Prostate gland (tissue), 2 donors: ENCODE measurements at regions not wholly inside any gene's neighbourhood (a gene's known extent, or its start where the extent isn't known, plus 50 kb on each side); places are given as distances from the start of the nearest gene placed in this dataset.

Experiments used
- DNase-seq: peaks from one replicate; pipeline ENCODE4 v3.0.0-alpha.2; 2019; ENCODE audit warnings: low spot score
- H3K27ac ChIP-seq, 2 donors: fragments of 200-600 bp; sonication (generic); 2 replicates each; pipeline ENCODE4 v1.5.1; 2017 to 2019
- H3K27me3 ChIP-seq: fragments of 200-600 bp; sonication (generic); replicated peaks from 2 replicates; pipeline ENCODE4 v1.5.1; 2019; ENCODE audit not compliant: insufficient read depth
- H3K36me3 ChIP-seq, 2 donors: fragments of 200-600 bp; sonication (generic); 1 replicate in 1 of 2; 2 replicates in 1 of 2; pipeline versions ENCODE4 v1.5.1 to v1.8.1; 2017 to 2019
- H3K4me1 ChIP-seq: fragments of 200-600 bp; sonication (generic); replicated peaks from 2 replicates; pipeline ENCODE4 v1.5.1; 2019
- H3K4me3 ChIP-seq, 2 donors: fragments of 200-600 bp; sonication (generic); 2 replicates each; pipeline ENCODE4 v1.5.1; 2017 to 2019
- H3K9me3 ChIP-seq: fragments of 200-600 bp; sonication (generic); 2 replicates; pipeline ENCODE4 v1.5.1; 2017
- CTCF ChIP-seq, 4 experiments: fragments of 200-600 bp in 2 of 4; fragments of 450-650 bp in 2 of 4; sonication (generic) in 2 of 4; IDR thresholded peaks; 1 replicate in 3 of 4; 2 replicates in 1 of 4; pipeline ENCODE4 v1.5.1; 2016 to 2019; ENCODE audit warnings: antibody characterized with exemption in 4 of 4, mild to moderate bottlenecking in 2 of 4, moderate library complexity in 2 of 4
- POLR2A ChIP-seq: fragments of 450-650 bp; IDR thresholded peaks from one replicate; pipeline ENCODE4 v1.6.1; 2016; ENCODE audit warnings: antibody characterized with exemption, mild to moderate bottlenecking
- POLR2AphosphoS5 ChIP-seq: sonication (generic); formaldehyde crosslinking; IDR thresholded peaks from one replicate; pipeline ENCODE4 v1.6.1; 2017; ENCODE audit warnings: antibody characterized with exemption
- WGBS: methylation state at CpG from one replicate; pipeline ENCODE4 v1.1.5; 2018; 5-methylcytosine and 5-hydroxymethylcytosine counted together
- intact Hi-C: fragments of 100-400 bp; cut with DNase I; formaldehyde crosslinking; loops from one replicate; pipeline ENCODE4 v1.14.2; 2022

DNA sequence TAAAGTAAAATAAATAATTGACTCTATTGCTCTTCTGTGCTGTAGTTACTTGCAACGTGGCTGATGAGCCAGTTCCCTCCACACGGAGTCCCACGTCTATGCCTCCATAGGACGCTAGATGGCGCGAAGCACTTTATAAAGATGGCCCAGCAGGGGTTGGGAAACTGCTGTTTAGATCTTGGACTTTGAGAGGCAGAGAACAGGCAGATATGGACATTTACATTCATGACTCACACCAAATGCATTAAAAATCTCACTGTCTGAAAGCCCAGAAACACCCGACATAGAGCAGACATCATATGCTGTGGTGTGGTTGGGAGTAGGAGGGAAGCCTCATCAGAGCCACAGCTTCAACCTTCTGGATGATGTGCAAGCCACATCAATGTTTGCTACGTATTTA is 643.1 kb upstream of the ARGLU1 start:
- H3K4me1 ChIP-seq = no peaks in the 10 kb centered on the region
- no peaks in the 10 kb centered on the region for H3K9me3 ChIP-seq
- peak; percentile 49 for DNase-seq
- no peak overlapping the region for H3K27ac ChIP-seq
- 7% methylated on average over 8 of the region's 8 CpGs for WGBS
- TF ChIP-seq POLR2AphosphoS5 (no peak), CTCF (IDR thresholded peaks at IDR 0.05) (peak; percentile 53 to 70 (median 64)), POLR2A (no peak)
- H3K4me3 ChIP-seq = no peak overlapping the region
- H3K27me3 ChIP-seq = no peaks in the 10 kb centered on the region
- intact Hi-C loops = loop anchor here (2.0 to 5.0 kb wide), 2 partner anchors 440 to 941 kb away; no protein-coding TSS in a partner anchor
- H3K36me3 ChIP-seq = no peaks in the 10 kb centered on the region

GRCh38 chr13:107210723-107211030 is 642.7 kb upstream of the ARGLU1 start:
- H3K4me1 ChIP-seq = no peaks in the 10 kb centered on the region
- H3K27me3 ChIP-seq = no peaks in the 10 kb centered on the region
- H3K9me3 ChIP-seq = no peaks in the 10 kb centered on the region
- TF ChIP-seq CTCF (IDR thresholded peaks at IDR 0.05) (no peak), POLR2A (no peak), POLR2AphosphoS5 (no peak)
- H3K27ac ChIP-seq = no peak overlapping the region
- intact Hi-C loops = loop anchor here (2.0 to 5.0 kb wide), 2 partner anchors 440 to 942 kb away; no protein-coding TSS in a partner anchor
- H3K4me3 ChIP-seq = no peak overlapping the region
- 3% methylated on average over 7 of the region's 7 CpGs for WGBS
- no peaks in the 10 kb centered on the region for H3K36me3 ChIP-seq
- DNase-seq = no peak

GRCh38 chr13:107209824-107210722 is 642.1 kb upstream of the ARGLU1 start:
- Histone ChIP-seq H3K36me3 (no peaks in the 10 kb centered on the region), H3K4me1 (no peaks in the 10 kb centered on the region), H3K27me3 (no peaks in the 10 kb centered on the region), H3K9me3 (no peaks in the 10 kb centered on the region), H3K4me3 (no peak overlapping the region), H3K27ac (no peak overlapping the region)
- no peak for DNase-seq
- intact Hi-C loops = loop anchor here (2.0 to 5.0 kb wide), 2 partner anchors 441 to 942 kb away; no protein-coding TSS in a partner anchor
- TF ChIP-seq POLR2A (no peak), CTCF (IDR thresholded peaks at IDR 0.05) (no peak), POLR2AphosphoS5 (no peak)
- 26% methylated on average over 11 of the region's 11 CpGs for WGBS

GRCh38 chr13:107208889-107209288 is 641.0 kb upstream of the ARGLU1 start:
- no peaks in the 10 kb centered on the region for H3K36me3 ChIP-seq
- H3K4me3 ChIP-seq = no peak overlapping the region
- TF ChIP-seq POLR2A (no peak), CTCF (IDR thresholded peaks at IDR 0.05) (no peak), POLR2AphosphoS5 (no peak)
- DNase-seq = no peak
- no peaks in the 10 kb centered on the region for H3K4me1 ChIP-seq
- no peaks in the 10 kb centered on the region for H3K27me3 ChIP-seq
- no peak overlapping the region for H3K27ac ChIP-seq
- H3K9me3 ChIP-seq = no peaks in the 10 kb centered on the region
- intact Hi-C loops = no loop called here
- 67% methylated on average over 4 of the region's 4 CpGs for WGBS
